ENCODE measurements at regions not wholly inside any gene's neighbourhood (a gene's known extent, or its start where the extent isn't known, plus 50 kb on each side); places are given as distances from the start of the nearest gene placed in this dataset.
"Not testable (repeated sequence)": the region's sequence is repeated elsewhere in the genome, so short reads cannot be mapped to it uniquely, and the experiment has no call there.

DNA sequence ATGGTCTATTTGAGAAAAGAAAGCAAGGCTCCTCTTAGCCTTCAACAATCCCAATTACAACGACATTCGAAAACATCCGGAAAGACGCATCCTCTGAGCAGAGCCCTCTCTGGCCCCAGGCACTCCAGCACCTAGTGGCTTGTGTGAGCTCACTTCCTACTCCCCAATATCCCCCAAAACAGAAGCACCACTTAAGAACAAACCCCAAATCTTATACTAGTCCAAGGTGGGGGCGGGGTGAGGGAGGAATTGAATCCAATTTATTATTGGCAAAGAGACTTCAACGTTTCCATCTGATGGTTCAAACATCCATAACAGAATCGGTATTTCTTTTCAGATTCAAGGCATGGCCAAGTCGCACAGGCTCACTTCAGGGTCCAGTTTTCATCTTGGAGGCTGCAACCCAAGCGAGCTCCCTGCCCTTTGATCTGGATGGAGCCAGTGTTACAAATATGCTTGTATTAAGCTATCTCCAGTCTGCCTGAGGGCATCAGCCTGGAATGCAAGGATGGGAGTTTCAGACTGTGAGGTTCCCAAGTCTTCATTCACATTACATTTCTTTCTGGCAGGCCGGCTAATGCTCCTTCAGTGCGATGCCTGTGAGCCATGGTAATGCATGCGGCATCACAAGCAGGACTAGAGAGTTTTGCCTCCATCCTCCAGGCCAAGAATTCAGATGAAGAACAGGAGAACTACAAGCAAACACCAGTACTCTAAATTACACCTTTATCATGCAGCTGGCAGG lies 132.5 kb upstream of the FOXN3 start:
- TF ChIP-seq, protein P1, sequence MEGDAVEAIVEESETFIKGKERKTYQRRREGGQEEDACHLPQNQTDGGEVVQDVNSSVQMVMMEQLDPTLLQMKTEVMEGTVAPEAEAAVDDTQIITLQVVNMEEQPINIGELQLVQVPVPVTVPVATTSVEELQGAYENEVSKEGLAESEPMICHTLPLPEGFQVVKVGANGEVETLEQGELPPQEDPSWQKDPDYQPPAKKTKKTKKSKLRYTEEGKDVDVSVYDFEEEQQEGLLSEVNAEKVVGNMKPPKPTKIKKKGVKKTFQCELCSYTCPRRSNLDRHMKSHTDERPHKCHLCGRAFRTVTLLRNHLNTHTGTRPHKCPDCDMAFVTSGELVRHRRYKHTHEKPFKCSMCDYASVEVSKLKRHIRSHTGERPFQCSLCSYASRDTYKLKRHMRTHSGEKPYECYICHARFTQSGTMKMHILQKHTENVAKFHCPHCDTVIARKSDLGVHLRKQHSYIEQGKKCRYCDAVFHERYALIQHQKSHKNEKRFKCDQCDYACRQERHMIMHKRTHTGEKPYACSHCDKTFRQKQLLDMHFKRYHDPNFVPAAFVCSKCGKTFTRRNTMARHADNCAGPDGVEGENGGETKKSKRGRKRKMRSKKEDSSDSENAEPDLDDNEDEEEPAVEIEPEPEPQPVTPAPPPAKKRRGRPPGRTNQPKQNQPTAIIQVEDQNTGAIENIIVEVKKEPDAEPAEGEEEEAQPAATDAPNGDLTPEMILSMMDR (conservative IDR thresholded peaks at IDR 0.05; ENCODE audit: control insufficient read depth, insufficient read depth, low read depth, low read length), result no peak
- no peak overlapping the region for H3K4me3 ChIP-seq (ENCODE audit: control insufficient read depth, low read depth, low read length)
- DNase-seq (ENCODE audit: low read depth), result no peak

DNA sequence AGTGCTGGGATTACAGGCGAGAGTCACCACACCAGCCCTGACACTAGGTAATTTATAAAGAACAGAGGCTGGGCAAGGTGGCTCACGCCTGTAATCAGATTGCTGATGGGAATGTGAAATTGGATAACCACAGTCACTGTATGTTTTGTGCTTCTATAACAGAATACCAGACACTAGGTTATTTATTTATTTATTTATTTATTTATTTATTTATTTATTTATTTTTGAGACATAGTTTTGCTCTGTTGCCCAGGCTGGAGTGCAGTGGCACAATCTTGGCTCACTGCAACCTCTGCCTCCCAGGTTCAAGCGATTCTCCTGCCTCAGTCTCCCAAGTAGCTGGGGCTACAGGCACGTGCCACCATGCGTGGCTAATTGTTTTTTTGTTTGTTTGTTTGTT lies 130.0 kb upstream of the FOXN3 start:
- not testable (repeated sequence) for H3K4me3 ChIP-seq (ENCODE audit: control insufficient read depth, low read depth, low read length); DNase-seq (ENCODE audit: low read depth)

DNA sequence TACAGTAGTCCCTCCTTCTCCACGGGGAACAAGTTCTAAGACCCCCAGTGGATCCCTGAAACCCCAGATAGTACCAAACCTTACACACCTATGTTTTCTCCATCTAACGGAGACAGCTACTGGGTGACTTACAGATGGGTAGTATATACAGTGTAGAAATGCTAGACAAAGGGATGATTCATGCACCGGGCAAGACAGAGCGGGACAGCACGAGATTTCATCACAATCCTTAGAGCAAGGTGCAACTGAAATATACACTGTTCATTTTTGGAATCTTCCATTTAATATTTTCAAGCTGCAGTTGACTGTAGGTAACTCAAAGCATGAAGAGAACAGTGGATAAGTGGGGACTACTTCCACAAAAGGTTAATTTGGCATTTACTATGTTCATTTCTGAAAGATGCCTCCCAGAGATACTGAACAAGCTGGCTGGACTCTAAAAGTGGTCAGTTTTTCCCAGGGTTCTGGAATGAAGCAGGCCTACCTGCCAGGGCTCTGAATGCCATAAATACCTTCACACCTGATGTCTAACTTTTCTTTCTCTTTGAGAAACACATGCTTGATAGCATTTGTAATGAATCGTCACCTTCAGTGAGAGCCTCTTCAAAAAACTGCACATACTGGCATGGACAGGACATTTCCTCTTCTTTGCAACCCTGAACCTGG lies 127.7 kb upstream of the FOXN3 start:
- H3K4me3 ChIP-seq (ENCODE audit: control insufficient read depth, low read depth, low read length), result no peak overlapping the region
- TF ChIP-seq, protein P1 (conservative IDR thresholded peaks at IDR 0.05; ENCODE audit: control insufficient read depth, insufficient read depth, low read depth, low read length), result no peak
- DNase-seq (ENCODE audit: low read depth), result peak; percentile 17

DNA sequence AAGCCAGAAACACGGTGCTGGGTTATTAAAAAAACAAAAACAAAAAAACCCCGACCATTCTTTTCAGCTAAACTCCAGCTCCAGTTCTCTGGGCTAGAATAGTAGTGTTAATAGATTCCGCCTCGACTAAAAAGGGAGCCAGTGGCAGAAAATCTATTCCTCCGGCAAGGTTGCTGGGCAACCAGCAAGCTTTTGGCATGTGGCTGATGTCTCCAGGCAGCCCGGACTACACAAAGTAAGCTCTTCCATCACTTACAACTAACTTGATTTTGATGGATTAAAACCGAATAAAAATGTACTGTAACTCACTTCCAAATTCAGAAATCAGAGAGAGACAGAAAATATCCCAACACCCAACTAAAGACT lies 126.4 kb upstream of the FOXN3 start:
- H3K4me3 ChIP-seq (ENCODE audit: control insufficient read depth, low read depth, low read length), result no peak overlapping the region
- no peak for DNase-seq (ENCODE audit: low read depth)
- TF ChIP-seq, protein P1 (conservative IDR thresholded peaks at IDR 0.05; ENCODE audit: control insufficient read depth, insufficient read depth, low read depth, low read length), result no peak

DNA sequence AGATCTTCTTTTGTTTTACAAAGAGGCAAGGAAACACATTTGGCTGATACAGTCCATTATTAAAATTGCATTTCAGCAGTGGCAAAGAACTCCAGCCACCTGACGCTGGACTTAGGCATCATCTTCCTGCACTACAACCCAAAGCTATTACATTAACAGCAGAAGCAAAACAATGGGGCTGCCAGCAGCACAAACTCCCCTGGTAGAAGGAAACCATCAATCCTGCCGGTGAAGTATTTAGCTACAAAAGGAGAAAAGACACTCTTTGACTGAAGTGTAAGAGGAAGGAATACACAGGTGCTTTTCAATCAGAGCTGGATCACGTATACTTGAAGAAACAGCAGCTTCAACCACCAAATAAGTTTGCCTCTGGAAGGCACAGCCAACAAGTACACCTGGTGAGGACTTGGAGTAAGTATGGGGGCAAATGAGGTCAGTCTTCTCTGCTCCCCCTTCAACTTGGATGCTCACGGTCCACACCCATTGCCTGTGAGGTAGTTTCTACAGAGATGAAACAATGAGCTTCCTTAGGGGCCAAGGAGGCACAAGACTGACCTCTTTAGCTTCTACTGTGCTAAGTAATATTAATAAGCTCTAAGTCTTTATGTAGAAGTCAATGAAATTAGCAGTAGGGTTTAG lies 125.9 kb upstream of the FOXN3 start:
- no peak overlapping the region for H3K4me3 ChIP-seq (ENCODE audit: control insufficient read depth, low read depth, low read length)
- no peak for DNase-seq (ENCODE audit: low read depth)
- TF ChIP-seq, protein P1 (conservative IDR thresholded peaks at IDR 0.05; ENCODE audit: control insufficient read depth, insufficient read depth, low read depth, low read length), result no peak

DNA sequence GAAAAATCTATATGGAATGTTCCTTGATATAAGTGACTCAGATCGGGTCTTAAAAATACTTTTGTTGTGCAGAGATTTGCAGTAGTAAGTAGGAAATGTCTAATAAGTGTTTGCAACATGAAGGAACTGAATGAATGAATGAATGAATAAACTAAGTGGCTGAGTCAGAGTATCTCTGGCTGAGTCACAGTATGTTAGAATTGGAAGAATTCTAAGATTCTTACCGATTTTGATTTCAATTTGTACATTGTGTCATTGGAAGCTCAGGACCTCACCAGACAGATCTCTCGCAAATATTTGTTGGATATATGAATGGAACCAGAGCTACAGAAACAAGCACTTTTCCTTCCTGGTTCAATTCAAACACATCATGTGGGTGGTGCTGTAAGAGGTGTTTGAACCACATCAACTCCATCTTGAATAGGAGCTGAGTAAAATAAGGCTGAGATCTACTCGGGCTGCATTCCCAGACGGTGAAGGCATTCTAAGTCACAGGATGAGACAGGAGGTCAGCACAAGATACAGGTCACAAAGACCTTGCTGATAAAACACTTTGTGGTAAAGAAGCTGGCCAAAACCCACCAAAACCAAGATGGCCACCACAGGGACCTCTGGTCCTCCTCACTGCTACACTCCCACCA lies 123.9 kb upstream of the FOXN3 start:
- DNase-seq (ENCODE audit: low read depth), result peak; percentile 84
- TF ChIP-seq, protein P1 (conservative IDR thresholded peaks at IDR 0.05; ENCODE audit: control insufficient read depth, insufficient read depth, low read depth, low read length), result no peak
- H3K4me3 ChIP-seq (ENCODE audit: control insufficient read depth, low read depth, low read length), result no peak overlapping the region

Data from fibroblast of mammary gland (primary cell).